ENCODE measurements at regions not wholly inside any gene's neighbourhood (a gene's known extent, or its start where the extent isn't known, plus 50 kb on each side); places are given as distances from the start of the nearest gene placed in this dataset.
"Not testable (repeated sequence)": the region's sequence is repeated elsewhere in the genome, so short reads cannot be mapped to it uniquely, and the experiment has no call there.

- Histone ChIP-seq H3K36me3 (ENCODE audit: insufficient read depth, low read length) (no peaks in the 10 kb centered on the region), H3K9me3 (ENCODE audit: low read length) (no peaks in the 10 kb centered on the region), H3K4me1 (ENCODE audit: insufficient read depth, low read length) (no peaks in the 10 kb centered on the region), H3K27me3 (ENCODE audit: insufficient read depth, low read length) (no peaks in the 10 kb centered on the region), H3K4me3 (ENCODE audit: low read length) (no peak overlapping the region), H2AFZ (ENCODE audit: low read depth, low read length) (no peak overlapping the region)
Measured at GRCh38 chr11:98007072-98007471, 1013.7 kb upstream of the CNTN5 start.

- Histone ChIP-seq H3K36me3 (ENCODE audit: insufficient read depth, low read length) (no peaks in the 10 kb centered on the region), H3K4me3 (ENCODE audit: low read length) (no peak overlapping the region), H3K27me3 (ENCODE audit: insufficient read depth, low read length) (no peaks in the 10 kb centered on the region), H2AFZ (ENCODE audit: low read depth, low read length) (no peak overlapping the region), H3K9me3 (ENCODE audit: low read length) (no peaks in the 10 kb centered on the region), H3K4me1 (ENCODE audit: insufficient read depth, low read length) (no peaks in the 10 kb centered on the region)
Measured at GRCh38 chr11:98027652-98028051, 993.1 kb upstream of the CNTN5 start.

DNA sequence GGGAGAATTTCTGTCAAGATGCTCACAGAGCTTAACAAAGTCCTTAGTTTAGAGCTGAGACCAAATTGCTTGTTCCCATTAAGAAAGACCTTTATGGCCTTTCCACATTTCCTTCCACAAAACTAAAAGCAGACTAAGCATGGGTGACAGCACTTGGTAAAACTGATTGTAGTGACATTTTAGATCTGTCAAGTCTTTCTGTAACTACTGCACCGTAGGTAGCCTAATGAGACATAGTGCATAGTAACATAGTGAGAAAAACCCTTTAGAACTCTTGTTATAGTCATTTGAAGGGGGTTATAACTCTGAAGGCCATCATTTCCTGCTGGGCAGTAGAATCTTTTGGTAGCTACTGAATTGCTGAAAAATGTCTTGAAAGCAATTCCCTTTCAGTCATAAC, 990.9 kb upstream of the CNTN5 start:
- no peaks in the 10 kb centered on the region for H3K27me3 ChIP-seq (ENCODE audit: insufficient read depth, low read length)
- no peaks in the 10 kb centered on the region for H3K36me3 ChIP-seq (ENCODE audit: insufficient read depth, low read length)
- no peaks in the 10 kb centered on the region for H3K9me3 ChIP-seq (ENCODE audit: low read length)
- no peaks in the 10 kb centered on the region for H3K4me1 ChIP-seq (ENCODE audit: insufficient read depth, low read length)
- no peak overlapping the region for H2AFZ ChIP-seq (ENCODE audit: low read depth, low read length)
- no peak overlapping the region for H3K4me3 ChIP-seq (ENCODE audit: low read length)

DNA sequence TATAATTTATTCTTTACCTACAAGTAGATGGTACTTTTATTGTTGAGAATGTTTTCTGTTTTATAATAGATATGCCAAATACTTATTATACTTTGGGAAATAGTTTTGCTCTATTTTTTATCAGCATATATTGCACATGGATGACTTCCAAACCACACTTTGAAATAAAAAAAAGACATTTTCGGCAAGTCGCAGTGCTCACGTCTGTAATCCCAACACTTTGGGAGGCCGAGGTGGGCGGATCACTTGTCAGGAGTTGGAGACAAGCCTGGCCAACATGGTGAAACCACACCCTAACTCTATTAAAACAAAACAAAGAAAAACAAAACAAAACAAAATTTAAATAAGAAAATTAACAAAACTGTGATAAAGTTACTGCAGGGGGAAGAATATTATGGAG, 983.9 kb upstream of the CNTN5 start:
- H2AFZ ChIP-seq (ENCODE audit: low read depth, low read length), result no peak overlapping the region
- H3K4me1 ChIP-seq (ENCODE audit: insufficient read depth, low read length), result no peaks in the 10 kb centered on the region
- H3K27me3 ChIP-seq (ENCODE audit: insufficient read depth, low read length), result no peaks in the 10 kb centered on the region
- H3K9me3 ChIP-seq (ENCODE audit: low read length), result no peaks in the 10 kb centered on the region
- H3K36me3 ChIP-seq (ENCODE audit: insufficient read depth, low read length), result no peaks in the 10 kb centered on the region
- no peak overlapping the region for H3K4me3 ChIP-seq (ENCODE audit: low read length)

- Histone ChIP-seq H3K36me3 (ENCODE audit: insufficient read depth, low read length) (no peaks in the 10 kb centered on the region), H3K4me1 (ENCODE audit: insufficient read depth, low read length) (no peaks in the 10 kb centered on the region), H3K4me3 (ENCODE audit: low read length) (no peak overlapping the region), H3K27me3 (ENCODE audit: insufficient read depth, low read length) (no peaks in the 10 kb centered on the region), H2AFZ (ENCODE audit: low read depth, low read length) (no peak overlapping the region), H3K9me3 (ENCODE audit: low read length) (no peaks in the 10 kb centered on the region)
Measured at GRCh38 chr11:98040061-98040808, 980.5 kb upstream of the CNTN5 start.

GRCh38 chr11:98047647-98048046, 973.1 kb upstream of the CNTN5 start:
- H3K4me1 ChIP-seq (ENCODE audit: insufficient read depth, low read length), result no peaks in the 10 kb centered on the region
- no peak overlapping the region for H3K4me3 ChIP-seq (ENCODE audit: low read length)
- no peaks in the 10 kb centered on the region for H3K27me3 ChIP-seq (ENCODE audit: insufficient read depth, low read length)
- no peaks in the 10 kb centered on the region for H3K9me3 ChIP-seq (ENCODE audit: low read length)
- H2AFZ ChIP-seq (ENCODE audit: low read depth, low read length), result no peak overlapping the region
- no peaks in the 10 kb centered on the region for H3K36me3 ChIP-seq (ENCODE audit: insufficient read depth, low read length)

- H3K4me1 ChIP-seq (ENCODE audit: insufficient read depth, low read length), result no peaks in the 10 kb centered on the region
- no peaks in the 10 kb centered on the region for H3K27me3 ChIP-seq (ENCODE audit: insufficient read depth, low read length)
- H3K9me3 ChIP-seq (ENCODE audit: low read length), result no peaks in the 10 kb centered on the region
- no peaks in the 10 kb centered on the region for H3K36me3 ChIP-seq (ENCODE audit: insufficient read depth, low read length)
- no peak overlapping the region for H3K4me3 ChIP-seq (ENCODE audit: low read length)
- no peak overlapping the region for H2AFZ ChIP-seq (ENCODE audit: low read depth, low read length)
Measured at GRCh38 chr11:98053851-98054250, 966.9 kb upstream of the CNTN5 start.

- H3K4me1 ChIP-seq (ENCODE audit: insufficient read depth, low read length), result no peaks in the 10 kb centered on the region
- H2AFZ ChIP-seq (ENCODE audit: low read depth, low read length), result no peak overlapping the region
- H3K36me3 ChIP-seq (ENCODE audit: insufficient read depth, low read length), result no peaks in the 10 kb centered on the region
- no peak overlapping the region for H3K4me3 ChIP-seq (ENCODE audit: low read length)
- H3K27me3 ChIP-seq (ENCODE audit: insufficient read depth, low read length), result no peaks in the 10 kb centered on the region
- H3K9me3 ChIP-seq (ENCODE audit: low read length), result no peaks in the 10 kb centered on the region
Measured at GRCh38 chr11:98056945-98057344, 963.8 kb upstream of the CNTN5 start.

- no peaks in the 10 kb centered on the region for H3K36me3 ChIP-seq (ENCODE audit: insufficient read depth, low read length)
- H3K4me3 ChIP-seq (ENCODE audit: low read length), result no peak overlapping the region
- no peaks in the 10 kb centered on the region for H3K27me3 ChIP-seq (ENCODE audit: insufficient read depth, low read length)
- no peak overlapping the region for H2AFZ ChIP-seq (ENCODE audit: low read depth, low read length)
- H3K9me3 ChIP-seq (ENCODE audit: low read length), result no peaks in the 10 kb centered on the region
- no peaks in the 10 kb centered on the region for H3K4me1 ChIP-seq (ENCODE audit: insufficient read depth, low read length)
Measured at GRCh38 chr11:98059488-98059887, 961.3 kb upstream of the CNTN5 start.

- H3K4me1 ChIP-seq (ENCODE audit: insufficient read depth, low read length), result no peaks in the 10 kb centered on the region
- no peak overlapping the region for H3K4me3 ChIP-seq (ENCODE audit: low read length)
- H3K36me3 ChIP-seq (ENCODE audit: insufficient read depth, low read length), result no peaks in the 10 kb centered on the region
- H3K27me3 ChIP-seq (ENCODE audit: insufficient read depth, low read length), result no peaks in the 10 kb centered on the region
- H2AFZ ChIP-seq (ENCODE audit: low read depth, low read length), result no peak overlapping the region
- H3K9me3 ChIP-seq (ENCODE audit: low read length), result no peaks in the 10 kb centered on the region
Measured at GRCh38 chr11:98060759-98061158, 960.0 kb upstream of the CNTN5 start.

- H3K9me3 ChIP-seq (ENCODE audit: low read length), result no peaks in the 10 kb centered on the region
- H2AFZ ChIP-seq (ENCODE audit: low read depth, low read length), result no peak overlapping the region
- no peaks in the 10 kb centered on the region for H3K4me1 ChIP-seq (ENCODE audit: insufficient read depth, low read length)
- no peaks in the 10 kb centered on the region for H3K36me3 ChIP-seq (ENCODE audit: insufficient read depth, low read length)
- H3K27me3 ChIP-seq (ENCODE audit: insufficient read depth, low read length), result no peaks in the 10 kb centered on the region
- no peak overlapping the region for H3K4me3 ChIP-seq (ENCODE audit: low read length)
Measured at GRCh38 chr11:98061858-98062257, 958.9 kb upstream of the CNTN5 start.

DNA sequence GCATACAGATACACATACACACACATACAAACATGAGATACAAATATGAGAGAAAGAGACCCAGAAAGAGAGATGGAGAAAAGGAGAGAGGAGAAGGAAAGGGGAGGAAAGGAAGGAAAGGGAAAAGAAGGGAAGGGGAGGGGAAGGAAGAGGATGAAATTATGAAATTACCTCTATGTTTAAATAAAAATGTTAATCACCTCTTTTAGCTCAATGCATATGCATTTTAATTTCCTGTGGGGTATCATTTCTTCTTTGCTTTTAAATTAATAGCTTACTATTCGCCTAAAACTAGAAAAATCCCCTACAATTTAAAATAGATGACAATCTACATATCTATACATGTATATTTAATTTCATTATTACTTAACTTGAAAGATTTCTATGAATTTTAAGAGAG, 958.0 kb upstream of the CNTN5 start:
- Histone ChIP-seq H2AFZ (ENCODE audit: low read depth, low read length) (no peak overlapping the region), H3K4me3 (ENCODE audit: low read length) (no peak overlapping the region), H3K4me1 (ENCODE audit: insufficient read depth, low read length) (no peaks in the 10 kb centered on the region), H3K36me3 (ENCODE audit: insufficient read depth, low read length) (no peaks in the 10 kb centered on the region), H3K27me3 (ENCODE audit: insufficient read depth, low read length) (no peaks in the 10 kb centered on the region), H3K9me3 (ENCODE audit: low read length) (no peaks in the 10 kb centered on the region)

DNA sequence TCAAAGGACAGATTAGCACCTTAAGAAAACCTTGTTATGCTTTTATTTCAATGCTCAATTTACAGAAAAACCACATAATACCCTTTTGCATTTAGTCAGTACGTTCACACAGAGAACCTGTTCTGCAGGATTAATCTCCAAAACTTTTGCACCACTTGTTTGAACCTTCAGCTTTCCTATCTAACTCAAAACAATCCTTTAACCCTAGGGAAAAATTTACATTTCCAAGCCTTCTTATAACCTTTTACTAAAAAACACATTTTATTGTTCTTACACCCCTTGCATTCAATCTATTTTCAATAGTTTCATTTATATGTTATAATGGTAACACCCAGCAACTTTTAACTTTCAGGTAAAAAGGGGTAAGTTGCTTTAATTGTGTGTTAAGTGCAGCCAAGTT, 952.5 kb upstream of the CNTN5 start:
- Histone ChIP-seq H2AFZ (ENCODE audit: low read depth, low read length) (no peak overlapping the region), H3K4me3 (ENCODE audit: low read length) (no peak overlapping the region), H3K36me3 (ENCODE audit: insufficient read depth, low read length) (no peaks in the 10 kb centered on the region), H3K27me3 (ENCODE audit: insufficient read depth, low read length) (no peaks in the 10 kb centered on the region), H3K4me1 (ENCODE audit: insufficient read depth, low read length) (no peaks in the 10 kb centered on the region), H3K9me3 (ENCODE audit: low read length) (no peaks in the 10 kb centered on the region)

DNA sequence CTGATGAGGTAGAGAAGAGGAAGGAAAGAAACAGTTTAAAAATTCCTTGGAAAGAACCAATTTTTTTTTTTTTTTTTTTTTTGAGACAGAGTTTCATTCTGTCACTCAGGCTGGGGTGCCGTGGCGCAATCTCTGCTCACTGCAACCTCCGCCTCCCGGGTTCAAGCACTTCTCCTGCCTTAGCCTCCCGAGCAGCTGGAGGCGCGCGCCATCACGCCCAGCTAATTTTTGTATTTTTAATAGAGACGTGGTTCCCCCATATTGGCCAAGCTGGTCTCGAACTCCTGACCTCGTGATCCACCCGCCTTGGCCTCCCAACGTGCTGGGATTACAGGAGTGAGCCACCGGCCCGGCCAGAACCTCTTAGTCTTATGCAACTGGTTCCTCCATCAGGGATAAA, 951.6 kb upstream of the CNTN5 start:
- not testable (repeated sequence) for H3K4me3 ChIP-seq (ENCODE audit: low read length); H3K27me3 ChIP-seq (ENCODE audit: insufficient read depth, low read length); H2AFZ ChIP-seq (ENCODE audit: low read depth, low read length); H3K9me3 ChIP-seq (ENCODE audit: low read length); H3K4me1 ChIP-seq (ENCODE audit: insufficient read depth, low read length); H3K36me3 ChIP-seq (ENCODE audit: insufficient read depth, low read length)

Data from neuron (in vitro differentiated cells).